Mucosa of stomach (tissue), 1 donor: ENCODE measurements at regions not wholly inside any gene's neighbourhood (a gene's known extent, or its start where the extent isn't known, plus 50 kb on each side); places are given as distances from the start of the nearest gene placed in this dataset.

ENCODE experiments used
- H3K27me3 ChIP-seq: one replicate; pipeline ENCODE4 v1.7.0; 2013; ENCODE audit warnings: mild to moderate bottlenecking, low read length; ENCODE audit not compliant: control insufficient read depth, insufficient read depth
- H3K36me3 ChIP-seq: one replicate; pipeline ENCODE4 v1.7.0; 2013; ENCODE audit warnings: low read length; ENCODE audit not compliant: control insufficient read depth, insufficient read depth
- H3K4me1 ChIP-seq: one replicate; pipeline ENCODE4 v1.7.0; 2013; ENCODE audit warnings: mild to moderate bottlenecking, low read length; ENCODE audit not compliant: control insufficient read depth, insufficient read depth
- H3K4me3 ChIP-seq: one replicate; pipeline ENCODE4 v1.7.0; 2013; ENCODE audit warnings: low read length
- H3K9ac ChIP-seq: one replicate; pipeline ENCODE4 v1.7.0; 2013; ENCODE audit warnings: mild to moderate bottlenecking, low read length, moderate library complexity
- H3K9me3 ChIP-seq: one replicate; pipeline ENCODE4 v1.7.0; 2013; ENCODE audit warnings: mild to moderate bottlenecking, low read length, moderate library complexity; ENCODE audit not compliant: control insufficient read depth
- donor health status: Pancreatic carcinoma.

DNA sequence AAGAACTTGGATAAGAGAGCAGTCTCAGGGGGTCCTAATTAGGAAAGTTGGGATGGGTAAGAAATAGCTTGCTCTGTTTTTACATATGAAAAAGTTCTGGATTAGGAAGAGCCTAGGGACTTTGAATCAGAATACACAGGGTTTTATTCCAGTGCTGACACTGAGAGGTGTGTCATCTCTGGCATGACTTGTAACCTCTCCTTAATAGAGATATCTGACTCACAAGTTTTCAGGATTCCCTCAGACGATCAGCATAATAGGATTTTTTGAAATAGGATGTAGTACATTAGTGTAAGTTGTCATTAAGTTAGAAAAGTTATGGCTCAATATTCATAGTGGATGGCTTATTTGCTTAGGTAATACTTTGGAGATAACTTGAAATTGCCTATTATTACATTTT is 555.2 kb upstream of the MIR17HG start:
- Histone ChIP-seq H3K4me3 (no peak overlapping the region), H3K9ac (no peak overlapping the region), H3K36me3 (no peaks in the 10 kb centered on the region), H3K4me1 (no peaks in the 10 kb centered on the region), H3K9me3 (no peaks in the 10 kb centered on the region), H3K27me3 (no peaks in the 10 kb centered on the region)

GRCh38 chr13:90793261-90793820 is 554.1 kb upstream of the MIR17HG start:
- Histone ChIP-seq H3K9me3 (no peaks in the 10 kb centered on the region), H3K27me3 (no peaks in the 10 kb centered on the region), H3K4me1 (no peaks in the 10 kb centered on the region), H3K4me3 (no peak overlapping the region), H3K36me3 (no peaks in the 10 kb centered on the region), H3K9ac (no peak overlapping the region)

- Histone ChIP-seq H3K4me3 (no peak overlapping the region), H3K27me3 (no peaks in the 10 kb centered on the region), H3K4me1 (no peaks in the 10 kb centered on the region), H3K36me3 (no peaks in the 10 kb centered on the region), H3K9ac (no peak overlapping the region), H3K9me3 (no peaks in the 10 kb centered on the region)
Measured at GRCh38 chr13:90796474-90796873, 551.0 kb upstream of the MIR17HG start.

GRCh38 chr13:90797335-90797734 is 550.2 kb upstream of the MIR17HG start:
- Histone ChIP-seq H3K4me3 (no peak overlapping the region), H3K9ac (no peak overlapping the region), H3K4me1 (no peaks in the 10 kb centered on the region), H3K36me3 (no peaks in the 10 kb centered on the region), H3K27me3 (no peaks in the 10 kb centered on the region), H3K9me3 (no peaks in the 10 kb centered on the region)

- H3K4me3 ChIP-seq, result no peak overlapping the region
- no peaks in the 10 kb centered on the region for H3K36me3 ChIP-seq
- H3K9ac ChIP-seq, result no peak overlapping the region
- no peaks in the 10 kb centered on the region for H3K9me3 ChIP-seq
- no peaks in the 10 kb centered on the region for H3K27me3 ChIP-seq
- no peaks in the 10 kb centered on the region for H3K4me1 ChIP-seq
Measured at GRCh38 chr13:90798381-90798780, 549.1 kb upstream of the MIR17HG start.

DNA sequence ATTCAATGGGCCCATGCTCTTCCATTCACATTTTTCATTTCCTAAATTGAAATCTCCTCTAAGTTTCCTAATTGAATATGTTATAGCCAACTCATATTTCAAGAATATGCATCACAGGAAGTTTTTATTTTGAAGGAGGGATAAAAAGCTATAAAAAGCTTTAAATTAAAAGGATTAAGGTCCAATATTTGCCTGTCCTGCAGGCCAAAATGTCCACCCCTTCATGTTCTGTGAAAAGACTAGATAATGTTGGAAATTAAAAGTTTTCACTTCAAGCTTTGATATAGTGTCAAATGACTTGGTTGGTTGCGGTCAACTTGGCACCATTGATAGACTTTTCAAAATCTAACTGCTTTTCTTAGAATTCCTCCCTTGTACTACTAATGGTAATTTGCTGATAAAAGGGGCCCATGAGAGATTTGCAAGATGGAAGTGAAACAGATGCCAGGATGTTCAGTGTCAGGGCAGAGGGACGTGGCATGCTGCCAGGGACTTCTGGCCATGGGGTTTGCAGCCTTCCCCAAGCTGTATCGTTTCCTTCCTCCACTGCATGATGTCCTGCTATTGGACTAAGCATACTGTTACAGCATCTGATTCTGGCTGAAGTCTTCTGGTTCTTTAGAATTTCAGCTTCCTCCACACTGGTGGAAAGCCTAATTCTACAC is 547.3 kb upstream of the MIR17HG start:
- Histone ChIP-seq H3K4me1 (no peaks in the 10 kb centered on the region), H3K9ac (no peak overlapping the region), H3K9me3 (no peaks in the 10 kb centered on the region), H3K36me3 (no peaks in the 10 kb centered on the region), H3K4me3 (no peak overlapping the region), H3K27me3 (no peaks in the 10 kb centered on the region)

GRCh38 chr13:90801621-90802020 is 545.9 kb upstream of the MIR17HG start:
- no peak overlapping the region for H3K9ac ChIP-seq
- no peaks in the 10 kb centered on the region for H3K9me3 ChIP-seq

GRCh38 chr13:90803210-90803609 is 544.3 kb upstream of the MIR17HG start:
- H3K9me3 ChIP-seq, result no peaks in the 10 kb centered on the region
- no peaks in the 10 kb centered on the region for H3K27me3 ChIP-seq
- no peaks in the 10 kb centered on the region for H3K4me1 ChIP-seq
- H3K9ac ChIP-seq, result no peak overlapping the region
- H3K4me3 ChIP-seq, result no peak overlapping the region
- no peaks in the 10 kb centered on the region for H3K36me3 ChIP-seq

More at GRCh38 chr13:90801621-90802020, 545.9 kb upstream of the MIR17HG start:
- Histone ChIP-seq H3K4me1 (no peaks in the 10 kb centered on the region), H3K4me3 (no peak overlapping the region), H3K27me3 (no peaks in the 10 kb centered on the region), H3K36me3 (no peaks in the 10 kb centered on the region)

GRCh38 chr13:90806016-90806615 is 541.4 kb upstream of the MIR17HG start:
- Histone ChIP-seq H3K9ac (no peak overlapping the region), H3K4me1 (no peaks in the 10 kb centered on the region), H3K9me3 (no peaks in the 10 kb centered on the region), H3K36me3 (no peaks in the 10 kb centered on the region), H3K27me3 (no peaks in the 10 kb centered on the region), H3K4me3 (no peak overlapping the region)

DNA sequence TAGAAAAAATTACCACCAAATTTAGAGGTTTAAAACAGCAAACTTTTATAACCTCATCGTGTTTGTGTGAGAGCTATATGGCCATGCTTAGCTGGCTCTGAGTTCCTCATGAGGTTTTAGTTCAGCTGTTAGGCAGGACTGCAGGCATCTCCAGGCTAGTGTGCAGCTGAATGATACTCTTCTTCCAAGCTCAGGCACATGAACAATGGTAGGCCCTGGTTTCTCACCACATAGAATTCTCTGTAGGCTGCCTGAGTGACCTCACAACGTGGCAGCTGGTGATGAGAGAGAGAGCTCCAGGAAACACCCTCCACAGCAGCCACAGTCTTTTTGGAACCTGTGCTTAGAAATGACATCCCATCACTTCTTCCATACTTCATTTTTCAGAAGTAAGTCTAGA is 540.6 kb upstream of the MIR17HG start:
- H3K9ac ChIP-seq, result no peak overlapping the region
- H3K27me3 ChIP-seq, result no peaks in the 10 kb centered on the region
- H3K4me1 ChIP-seq, result no peaks in the 10 kb centered on the region
- no peaks in the 10 kb centered on the region for H3K9me3 ChIP-seq
- no peak overlapping the region for H3K4me3 ChIP-seq
- no peaks in the 10 kb centered on the region for H3K36me3 ChIP-seq

GRCh38 chr13:90808838-90809237 is 538.6 kb upstream of the MIR17HG start:
- no peaks in the 10 kb centered on the region for H3K9me3 ChIP-seq

DNA sequence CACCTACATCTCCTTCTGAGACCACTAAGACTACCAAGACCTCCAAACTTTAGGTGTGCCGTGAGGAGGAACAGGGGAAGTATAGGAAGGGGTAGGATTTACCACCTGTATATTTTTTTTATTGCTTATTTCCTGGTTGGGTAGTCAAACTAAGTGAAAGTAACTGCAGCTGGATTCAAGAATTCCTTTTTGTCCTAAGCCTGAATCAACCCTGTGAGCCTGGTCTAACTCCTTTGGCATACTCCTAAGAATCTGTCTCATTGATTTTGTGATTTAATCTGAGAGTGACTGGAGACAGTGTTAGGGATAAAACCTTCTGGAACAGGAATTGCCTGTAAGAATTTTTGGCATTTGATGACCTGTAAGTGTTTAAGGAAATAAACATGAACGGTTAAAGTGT is 523.5 kb upstream of the MIR17HG start:
- Histone ChIP-seq H3K9me3 (no peaks in the 10 kb centered on the region), H3K9ac (no peak overlapping the region), H3K4me3 (no peak overlapping the region), H3K27me3 (no peaks in the 10 kb centered on the region), H3K36me3 (no peaks in the 10 kb centered on the region), H3K4me1 (no peaks in the 10 kb centered on the region)

More at GRCh38 chr13:90808838-90809237, 538.6 kb upstream of the MIR17HG start:
- Histone ChIP-seq H3K9ac (no peak overlapping the region), H3K36me3 (no peaks in the 10 kb centered on the region), H3K4me3 (no peak overlapping the region), H3K27me3 (no peaks in the 10 kb centered on the region), H3K4me1 (no peaks in the 10 kb centered on the region)
